ENCODE measurements at regions not wholly inside any gene's neighbourhood (a gene's known extent, or its start where the extent isn't known, plus 50 kb on each side); places are given as distances from the start of the nearest gene placed in this dataset.

- DNase-seq, result no peak
- Mint-ChIP-seq H3K4me1 (ENCODE audit: low read depth) (no peaks in the 10 kb centered on the region), H3K36me3 (no peaks in the 10 kb centered on the region), H3K27ac (no peak overlapping the region), H3K9me3 (no peaks in the 10 kb centered on the region), H3K27me3 (peaks cover 24% of the 10 kb centered on the region), H3K4me3 (no peak overlapping the region)
- ChIA-PET POLR2A (no interaction called here), CTCF (no interaction called here)
- intact Hi-C loops (cut with micrococcal nuclease), result no loop called here
Measured at GRCh38 chr21:15566703-15567102, 163.1 kb upstream of the USP25 start.

GRCh38 chr21:15567191-15567590 is 162.6 kb upstream of the USP25 start:
- Mint-ChIP-seq H3K27ac (no peak overlapping the region), H3K27me3 (peaks cover 24% of the 10 kb centered on the region), H3K9me3 (no peaks in the 10 kb centered on the region), H3K4me3 (no peak overlapping the region), H3K36me3 (no peaks in the 10 kb centered on the region), H3K4me1 (ENCODE audit: low read depth) (no peaks in the 10 kb centered on the region)
- intact Hi-C loops (cut with micrococcal nuclease), result no loop called here
- CTCF ChIA-PET, result no interaction called here
- no peak for DNase-seq
- POLR2A ChIA-PET, result no interaction called here

DNA sequence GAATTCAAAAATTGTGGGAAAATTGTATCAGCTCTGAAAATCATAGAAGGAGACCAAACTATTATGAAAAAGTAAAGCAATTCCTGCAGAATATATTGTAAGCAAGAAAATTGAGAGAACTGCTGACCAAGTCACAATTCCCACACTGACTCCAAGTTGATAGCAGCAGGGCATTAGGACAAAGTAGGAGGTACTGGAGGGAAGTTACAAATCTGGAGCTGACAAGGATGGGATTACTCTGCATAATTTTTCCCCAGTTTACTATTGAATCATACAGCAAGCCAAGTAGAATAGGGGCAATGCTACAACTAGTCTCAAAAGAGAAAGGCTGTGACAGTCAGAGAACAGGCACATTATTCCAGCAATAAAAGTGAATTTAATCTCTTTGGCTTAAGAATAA is 161.3 kb upstream of the USP25 start:
- Mint-ChIP-seq H3K27me3 (peaks cover 24% of the 10 kb centered on the region), H3K27ac (no peak overlapping the region), H3K36me3 (no peaks in the 10 kb centered on the region), H3K4me1 (ENCODE audit: low read depth) (no peaks in the 10 kb centered on the region), H3K4me3 (no peak overlapping the region), H3K9me3 (no peaks in the 10 kb centered on the region)
- ChIA-PET POLR2A (no interaction called here), CTCF (interaction anchor here (0.6 kb wide), 1 partner anchor 29 kb away, joined by 3 read pairs; no protein-coding TSS in a partner anchor)
- DNase-seq, result no peak
- intact Hi-C loops (cut with micrococcal nuclease), result no loop called here

DNA sequence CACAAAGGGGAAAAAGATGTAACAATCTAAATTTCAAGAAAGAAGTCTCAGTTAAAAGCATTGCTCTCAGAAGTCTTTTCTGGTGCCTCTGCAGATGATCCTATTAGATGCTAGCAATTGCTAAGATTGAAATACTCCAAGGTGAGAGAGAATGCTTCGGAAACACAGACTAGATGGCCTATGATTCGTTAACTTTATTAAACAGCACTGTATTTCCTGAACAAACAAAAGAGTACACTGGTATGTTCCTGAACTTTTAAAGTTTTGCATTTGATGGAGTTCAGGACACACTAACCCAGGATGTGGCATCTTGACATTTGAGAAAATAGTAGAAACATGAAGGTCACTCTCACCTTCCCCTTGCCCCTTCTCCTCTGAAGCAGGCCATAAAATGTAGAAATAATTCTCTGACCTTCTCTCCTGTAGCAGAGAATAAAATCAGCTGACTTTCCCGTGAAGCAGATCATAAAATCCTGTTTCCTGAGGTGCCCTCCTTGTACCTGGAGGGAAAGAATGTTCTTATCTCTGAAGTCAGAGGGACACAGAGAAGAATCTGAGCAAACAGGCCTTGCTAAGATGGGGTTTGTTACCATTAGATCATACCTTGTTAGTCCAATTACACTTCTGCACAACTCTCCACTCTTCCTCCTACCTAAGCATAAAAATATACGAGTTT is 142.9 kb upstream of the USP25 start:
- ChIA-PET CTCF (interaction anchor here (0.6 kb wide), 1 partner anchor 344 kb away, joined by 4 read pairs; no protein-coding TSS in a partner anchor), POLR2A (no interaction called here)
- Mint-ChIP-seq H3K27ac (no peak overlapping the region), H3K27me3 (peaks cover 3% of the 10 kb centered on the region), H3K9me3 (no peaks in the 10 kb centered on the region), H3K36me3 (no peaks in the 10 kb centered on the region), H3K4me1 (ENCODE audit: low read depth) (no peaks in the 10 kb centered on the region), H3K4me3 (no peak overlapping the region)
- DNase-seq, result no peak
- intact Hi-C loops (cut with micrococcal nuclease), result no loop called here

DNA sequence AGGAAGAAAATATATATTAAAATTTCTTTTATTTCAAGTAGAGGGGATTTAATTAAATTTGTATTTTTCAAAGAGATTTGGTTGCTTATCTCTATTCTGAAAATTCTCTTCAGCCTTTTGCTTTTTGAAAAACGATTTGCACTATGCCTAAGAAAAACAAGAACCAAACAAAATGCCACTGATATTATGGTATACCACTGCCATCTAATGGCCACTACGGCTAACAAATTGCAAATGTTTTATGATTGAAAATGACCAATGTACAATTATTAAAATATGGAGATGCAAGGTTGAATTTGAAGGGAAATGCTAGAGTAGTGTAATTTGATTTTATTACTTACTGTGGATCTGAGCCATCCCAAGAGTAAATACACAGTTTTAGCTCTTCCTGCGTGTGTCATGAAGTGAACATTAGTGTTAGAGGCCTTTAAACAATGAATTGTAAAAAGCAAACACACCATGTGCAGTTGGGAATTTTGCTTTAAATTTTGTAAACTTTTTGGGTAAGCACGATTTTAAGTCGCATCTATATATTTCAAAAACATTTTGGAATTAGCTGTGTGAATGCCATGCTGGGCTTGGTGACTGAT is 137.4 kb upstream of the USP25 start:
- H3K36me3 Mint-ChIP-seq, result no peaks in the 10 kb centered on the region
- no peak overlapping the region for H3K4me3 Mint-ChIP-seq
- no peak for DNase-seq
- H3K9me3 Mint-ChIP-seq, result no peaks in the 10 kb centered on the region
- ChIA-PET POLR2A (no interaction called here), CTCF (interaction anchor here (0.7 to 1.4 kb wide), 7 partner anchors 72 to 1349 kb away, joined by 3 to 4 read pairs (median 3); no protein-coding TSS in a partner anchor)
- intact Hi-C loops (cut with micrococcal nuclease), result loop anchor here (5.0 to 10.0 kb wide), 4 partner anchors 232 to 1335 kb away; no protein-coding TSS in a partner anchor
- no peak overlapping the region for H3K27ac Mint-ChIP-seq
- peaks cover 3% of the 10 kb centered on the region for H3K27me3 Mint-ChIP-seq
- no peaks in the 10 kb centered on the region for H3K4me1 Mint-ChIP-seq (ENCODE audit: low read depth)

DNA sequence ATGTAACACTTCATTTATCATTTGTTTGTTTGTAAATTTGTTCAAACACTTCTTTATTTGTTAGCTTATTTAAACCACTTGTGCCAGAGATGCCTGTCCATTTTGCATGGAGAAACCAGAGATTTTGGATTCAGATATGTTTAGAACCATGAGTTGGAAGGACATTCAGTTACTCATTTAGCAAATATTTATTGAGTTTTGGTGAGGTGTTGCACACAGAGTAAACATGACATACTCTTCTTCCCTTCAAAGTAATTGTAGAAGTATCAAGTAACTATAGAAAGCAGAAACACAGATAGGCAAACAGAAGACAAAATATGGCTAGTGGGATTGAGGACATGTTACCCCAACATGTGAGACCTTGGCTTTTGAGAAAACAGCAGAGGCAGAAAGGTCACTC is 136.8 kb upstream of the USP25 start:
- POLR2A ChIA-PET, result no interaction called here
- Mint-ChIP-seq H3K9me3 (no peaks in the 10 kb centered on the region), H3K4me1 (ENCODE audit: low read depth) (no peaks in the 10 kb centered on the region)

GRCh38 chr21:15601390-15601789 is 128.4 kb upstream of the USP25 start:
- CTCF ChIA-PET, result no interaction called here
- no peaks in the 10 kb centered on the region for H3K4me1 Mint-ChIP-seq (ENCODE audit: low read depth)
- H3K27ac Mint-ChIP-seq, result no peak overlapping the region
- intact Hi-C loops (cut with micrococcal nuclease), result no loop called here
- POLR2A ChIA-PET, result no interaction called here
- no peaks in the 10 kb centered on the region for H3K9me3 Mint-ChIP-seq
- peaks cover 10% of the 10 kb centered on the region for H3K27me3 Mint-ChIP-seq
- no peaks in the 10 kb centered on the region for H3K36me3 Mint-ChIP-seq
- no peak for DNase-seq
- no peak overlapping the region for H3K4me3 Mint-ChIP-seq

More for the DNA sequence above, 136.8 kb upstream of the USP25 start:
- no peak overlapping the region for H3K4me3 Mint-ChIP-seq
- H3K27ac Mint-ChIP-seq, result no peak overlapping the region
- no peaks in the 10 kb centered on the region for H3K36me3 Mint-ChIP-seq
- intact Hi-C loops (cut with micrococcal nuclease), result loop anchor here (5.0 to 10.0 kb wide), 4 partner anchors 232 to 1336 kb away; no protein-coding TSS in a partner anchor
- CTCF ChIA-PET, result interaction anchor here (1.4 kb wide), 2 partner anchors 108 to 729 kb away, joined by 3 read pairs; no protein-coding TSS in a partner anchor
- DNase-seq, result no peak
- H3K27me3 Mint-ChIP-seq, result peaks cover 2% of the 10 kb centered on the region

GRCh38 chr21:15604413-15604812 is 125.4 kb upstream of the USP25 start:
- H3K27me3 Mint-ChIP-seq, result peaks cover 5% of the 10 kb centered on the region
- ChIA-PET CTCF (no interaction called here), POLR2A (no interaction called here)
- no peaks in the 10 kb centered on the region for H3K4me1 Mint-ChIP-seq (ENCODE audit: low read depth)
- H3K27ac Mint-ChIP-seq, result no peak overlapping the region
- no peaks in the 10 kb centered on the region for H3K9me3 Mint-ChIP-seq
- no peak overlapping the region for H3K4me3 Mint-ChIP-seq
- no peak for DNase-seq
- intact Hi-C loops (cut with micrococcal nuclease), result no loop called here
- H3K36me3 Mint-ChIP-seq, result no peaks in the 10 kb centered on the region

DNA sequence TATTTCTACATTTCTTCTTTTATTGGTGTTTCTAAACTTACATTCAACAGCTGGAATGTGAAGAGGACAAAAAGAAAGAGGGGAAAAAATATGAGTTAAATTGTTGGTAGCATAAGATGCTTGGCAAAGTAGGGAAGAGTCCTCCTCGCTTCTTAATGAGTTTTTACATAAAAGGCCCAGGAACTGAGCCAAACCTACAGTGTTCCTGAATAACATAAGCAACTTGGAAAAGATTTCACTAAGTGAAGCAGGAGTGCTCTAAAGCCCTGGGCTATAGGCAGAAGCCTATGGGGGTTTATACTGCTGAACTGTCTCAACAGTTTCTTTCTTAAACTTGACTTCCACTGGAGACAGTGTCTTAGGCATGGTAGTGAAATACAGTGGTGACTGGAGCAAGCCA is 115.0 kb upstream of the USP25 start:
- Mint-ChIP-seq H3K4me3 (no peak overlapping the region), H3K27me3 (no peaks in the 10 kb centered on the region), H3K36me3 (no peaks in the 10 kb centered on the region), H3K9me3 (no peaks in the 10 kb centered on the region), H3K4me1 (ENCODE audit: low read depth) (no peaks in the 10 kb centered on the region), H3K27ac (no peak overlapping the region)
- no peak for DNase-seq
- ChIA-PET POLR2A (no interaction called here), CTCF (no interaction called here)
- intact Hi-C loops (cut with micrococcal nuclease), result no loop called here

GRCh38 chr21:15616864-15617574 is 112.8 kb upstream of the USP25 start:
- H3K27me3 Mint-ChIP-seq, result no peaks in the 10 kb centered on the region
- H3K9me3 Mint-ChIP-seq, result no peaks in the 10 kb centered on the region
- no peak overlapping the region for H3K27ac Mint-ChIP-seq
- intact Hi-C loops (cut with micrococcal nuclease), result no loop called here
- H3K36me3 Mint-ChIP-seq, result no peaks in the 10 kb centered on the region
- no peaks in the 10 kb centered on the region for H3K4me1 Mint-ChIP-seq (ENCODE audit: low read depth)
- ChIA-PET POLR2A (no interaction called here), CTCF (no interaction called here)
- H3K4me3 Mint-ChIP-seq, result no peak overlapping the region
- DNase-seq, result no peak

DNA sequence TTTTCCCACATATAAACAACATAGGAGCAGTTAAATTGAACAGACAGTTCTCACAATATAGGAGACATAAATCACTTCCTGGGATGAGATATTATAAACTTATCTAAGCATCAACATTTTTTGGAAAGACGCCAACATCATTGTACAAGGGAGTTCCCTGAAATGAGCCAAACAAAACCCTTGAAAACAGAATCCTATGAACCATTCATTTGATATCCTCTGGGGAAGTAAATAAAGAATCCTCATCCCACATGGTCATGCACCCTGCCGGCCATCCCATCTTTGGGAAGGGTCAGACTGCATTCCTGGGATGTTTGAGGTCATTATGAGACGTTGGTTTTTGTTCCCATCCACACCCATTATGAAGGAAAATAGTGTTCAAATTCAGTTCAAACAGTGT is 111.8 kb upstream of the USP25 start:
- CTCF ChIA-PET, result no interaction called here
- DNase-seq, result no peak
- POLR2A ChIA-PET, result no interaction called here
- intact Hi-C loops (cut with micrococcal nuclease), result no loop called here
- Mint-ChIP-seq H3K4me1 (ENCODE audit: low read depth) (no peaks in the 10 kb centered on the region), H3K36me3 (no peaks in the 10 kb centered on the region), H3K27ac (no peak overlapping the region), H3K4me3 (no peak overlapping the region), H3K9me3 (no peaks in the 10 kb centered on the region), H3K27me3 (no peaks in the 10 kb centered on the region)

- CTCF ChIA-PET, result no interaction called here
- Mint-ChIP-seq H3K27ac (no peak overlapping the region), H3K4me3 (no peak overlapping the region), H3K27me3 (no peaks in the 10 kb centered on the region), H3K36me3 (no peaks in the 10 kb centered on the region), H3K9me3 (no peaks in the 10 kb centered on the region), H3K4me1 (ENCODE audit: low read depth) (no peaks in the 10 kb centered on the region)
- POLR2A ChIA-PET, result no interaction called here
- intact Hi-C loops (cut with micrococcal nuclease), result no loop called here
- no peak for DNase-seq
Measured at GRCh38 chr21:15620892-15621291, 108.9 kb upstream of the USP25 start.

DNA sequence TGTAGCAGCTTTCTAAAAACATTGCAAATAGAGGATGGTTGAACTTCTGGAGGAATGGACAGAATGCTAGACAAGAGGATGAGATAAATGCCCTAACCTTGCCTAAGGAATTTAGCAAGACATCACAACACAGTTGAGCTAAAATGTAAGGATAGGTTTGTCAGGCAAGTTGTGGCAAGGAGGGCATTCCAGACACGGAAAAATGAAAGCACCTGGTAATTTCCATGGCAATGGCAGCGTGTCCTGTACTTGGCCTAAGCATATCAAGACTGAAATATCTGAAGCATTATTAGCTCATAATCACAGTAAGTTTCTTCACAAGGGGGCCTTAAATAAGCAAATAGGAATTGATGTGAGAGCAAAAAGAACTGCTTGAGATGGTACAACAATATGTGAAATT is 105.1 kb upstream of the USP25 start:
- POLR2A ChIA-PET, result no interaction called here
- CTCF ChIA-PET, result no interaction called here
- no peak for DNase-seq
- H3K27me3 Mint-ChIP-seq, result no peaks in the 10 kb centered on the region
- intact Hi-C loops (cut with micrococcal nuclease), result no loop called here
- H3K4me1 Mint-ChIP-seq (ENCODE audit: low read depth), result no peaks in the 10 kb centered on the region
- H3K9me3 Mint-ChIP-seq, result no peaks in the 10 kb centered on the region
- no peak overlapping the region for H3K27ac Mint-ChIP-seq
- no peak overlapping the region for H3K4me3 Mint-ChIP-seq
- no peaks in the 10 kb centered on the region for H3K36me3 Mint-ChIP-seq

Measured in activated CD4-positive, alpha-beta memory T cell treated with anti-CD3 and anti-CD28 coated beads for 36 hours (primary cell).